Hematopoietic multipotent progenitor cell treated with erythropoietin and hydrocortisone succinate and interleukin-3 and kit ligand, for 17 days (in vitro differentiated cells): ENCODE measurements at regions not wholly inside any gene's neighbourhood (a gene's known extent, or its start where the extent isn't known, plus 50 kb on each side); places are given as distances from the start of the nearest gene placed in this dataset.

Source experiments
- DNase-seq: peaks from one replicate; pipeline ENCODE4 v3.0.0-alpha.2; 2015; ENCODE audit warnings: low spot score

DNA sequence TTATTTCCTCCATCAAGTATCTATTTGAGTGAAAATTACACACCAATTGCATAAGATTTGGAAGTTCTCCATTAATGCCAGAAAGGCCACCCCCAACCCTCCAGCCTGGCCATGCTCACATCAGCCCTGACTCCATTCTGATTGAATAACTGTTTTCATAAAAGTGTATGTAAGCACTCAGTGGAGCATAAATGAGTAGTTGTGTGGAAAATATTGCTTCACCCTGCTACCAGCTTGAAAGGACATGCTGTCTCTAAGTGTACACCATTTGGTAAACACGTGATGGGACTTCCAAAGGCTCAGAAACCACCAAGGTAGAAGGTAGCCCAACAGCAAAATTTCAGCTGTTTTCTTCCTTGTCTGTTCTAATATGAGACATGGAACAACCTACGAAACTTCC is 393.8 kb downstream of the ZNF385D start:
- DNase-seq = no peak

DNA sequence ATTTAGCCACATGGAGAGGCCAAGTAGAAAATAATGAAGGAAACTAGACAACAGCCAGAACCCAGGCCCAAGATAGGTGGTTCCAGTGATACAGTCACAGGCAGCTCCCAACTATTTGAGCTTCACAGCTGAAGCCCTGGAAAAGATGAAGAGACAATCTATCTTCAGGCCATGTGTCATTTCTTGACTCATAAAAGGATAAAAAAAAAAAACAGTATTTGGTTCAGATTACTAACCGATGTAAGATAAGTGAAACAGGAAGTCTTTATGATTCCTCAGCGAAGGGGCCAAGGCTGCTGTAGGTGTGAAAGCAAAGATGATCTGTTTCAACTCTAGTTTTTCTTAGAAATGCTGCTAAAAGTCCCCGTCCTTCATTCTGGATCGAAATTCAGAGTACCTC is 394.6 kb downstream of the ZNF385D start:
- no peak for DNase-seq

DNA sequence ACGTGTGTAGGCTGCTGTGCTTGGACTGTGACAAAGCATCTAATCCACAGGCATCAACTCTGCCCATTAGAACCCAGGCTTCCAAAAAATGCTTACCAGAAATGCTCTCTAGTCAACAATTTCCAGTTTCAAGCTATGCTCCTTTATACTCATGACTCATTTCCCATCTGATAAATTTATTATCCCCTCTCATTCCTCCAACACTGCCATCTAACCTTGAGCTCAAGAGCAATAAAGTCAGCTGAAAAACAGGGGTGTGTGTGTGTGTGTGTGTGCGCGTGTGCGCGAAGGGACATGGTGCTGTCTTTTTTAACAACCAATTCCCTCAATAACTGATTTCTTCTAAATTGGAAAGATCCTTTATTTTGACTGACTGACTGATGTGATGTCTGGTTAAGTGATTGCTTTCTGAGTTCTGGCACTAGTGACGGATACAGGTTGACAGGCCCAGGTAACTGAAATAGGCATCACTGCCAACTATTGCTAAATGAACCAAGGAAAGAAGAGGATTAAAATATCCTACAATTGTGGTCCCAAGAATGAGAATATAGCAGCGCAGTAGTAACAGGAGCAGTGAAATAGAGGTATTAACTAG is 405.5 kb downstream of the ZNF385D start:
- DNase-seq = no peak

DNA sequence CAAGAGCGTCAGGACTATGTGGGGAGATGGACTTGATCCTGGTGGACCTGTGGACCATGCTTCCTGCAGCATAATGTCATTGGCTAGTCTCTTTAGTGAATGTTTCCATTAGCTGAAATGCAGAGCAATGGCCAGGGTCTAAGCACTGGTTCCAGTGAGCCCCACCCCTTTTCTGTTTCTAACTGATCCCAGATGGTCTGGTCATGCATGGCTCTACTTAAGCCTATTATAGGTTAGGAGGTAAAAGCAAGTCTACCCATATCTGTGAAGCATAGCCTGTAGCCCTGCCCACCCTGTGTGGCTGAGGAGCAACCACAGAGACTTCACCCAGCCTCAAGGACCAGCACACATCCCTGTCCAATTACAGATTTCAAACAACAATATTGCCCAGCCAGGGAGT is 419.2 kb downstream of the ZNF385D start:
- no peak for DNase-seq

DNA sequence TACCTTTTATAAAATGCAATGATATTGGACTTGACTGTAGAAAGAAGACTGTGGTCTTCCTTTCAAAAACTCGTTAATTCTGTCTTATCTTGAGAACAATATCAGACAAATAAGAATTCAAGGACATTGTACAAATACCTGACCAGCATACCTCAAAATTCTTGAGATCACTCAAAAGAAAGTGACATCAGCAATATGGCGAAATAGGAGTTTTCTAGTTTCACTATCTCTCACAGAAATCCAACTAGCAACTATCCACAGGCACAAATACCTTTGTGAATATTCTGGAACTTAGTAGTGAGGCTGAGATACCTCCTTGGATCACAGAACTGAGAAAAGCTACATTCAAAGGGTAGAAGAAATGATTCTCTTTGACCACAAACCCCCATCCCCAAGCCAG is 419.7 kb downstream of the ZNF385D start:
- DNase-seq = no peak

DNA sequence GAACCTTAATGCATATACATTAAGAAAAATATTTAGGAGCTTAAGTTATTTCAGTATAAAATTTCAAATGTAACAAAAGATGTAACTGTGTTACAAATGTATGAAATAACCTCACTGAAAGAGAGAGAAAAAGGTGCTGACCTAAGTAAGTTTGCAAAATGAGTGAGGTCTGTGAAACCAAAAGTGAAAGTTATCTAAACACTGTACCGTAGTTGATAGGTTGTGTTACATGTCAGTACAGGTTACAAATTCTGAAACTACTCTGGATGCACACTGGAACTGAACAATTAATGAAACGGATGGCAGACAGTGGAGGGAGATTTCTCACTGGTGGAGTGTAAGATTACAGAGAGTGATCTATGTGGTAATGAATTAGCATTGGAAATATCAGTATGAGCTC is 420.7 kb downstream of the ZNF385D start:
- DNase-seq = no peak

DNA sequence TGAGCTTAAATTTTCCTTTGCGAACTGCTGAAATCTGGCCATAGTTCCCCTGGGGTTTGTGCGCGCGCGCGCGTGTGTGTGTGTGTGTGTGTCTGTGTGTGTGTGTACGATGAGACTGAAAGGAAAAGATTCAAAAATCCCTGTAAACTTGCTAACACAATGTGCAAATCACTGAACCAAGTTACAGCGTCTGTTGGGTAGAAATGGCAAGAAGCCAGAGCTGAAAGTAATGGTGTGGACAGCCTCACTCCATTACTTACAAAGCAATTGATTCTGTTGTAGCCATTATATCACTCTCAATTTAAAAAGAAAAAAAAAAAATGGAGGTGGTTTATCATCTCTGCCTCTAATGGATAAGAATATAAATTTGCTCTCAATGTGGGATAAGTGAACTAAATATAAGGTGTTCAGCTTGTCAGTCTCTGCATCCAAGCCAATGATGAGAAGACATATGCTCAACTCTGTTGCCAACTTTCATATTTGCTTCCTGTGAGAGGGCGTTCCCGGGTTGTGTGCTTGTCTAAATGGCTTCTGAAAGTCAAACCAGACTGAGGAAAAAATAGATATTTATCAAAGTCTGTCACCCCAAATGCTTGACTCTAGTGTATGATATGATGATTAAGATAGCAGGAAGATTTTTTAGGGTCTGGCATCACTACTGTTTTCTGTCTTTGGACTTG is 422.2 kb downstream of the ZNF385D start:
- no peak for DNase-seq

DNA sequence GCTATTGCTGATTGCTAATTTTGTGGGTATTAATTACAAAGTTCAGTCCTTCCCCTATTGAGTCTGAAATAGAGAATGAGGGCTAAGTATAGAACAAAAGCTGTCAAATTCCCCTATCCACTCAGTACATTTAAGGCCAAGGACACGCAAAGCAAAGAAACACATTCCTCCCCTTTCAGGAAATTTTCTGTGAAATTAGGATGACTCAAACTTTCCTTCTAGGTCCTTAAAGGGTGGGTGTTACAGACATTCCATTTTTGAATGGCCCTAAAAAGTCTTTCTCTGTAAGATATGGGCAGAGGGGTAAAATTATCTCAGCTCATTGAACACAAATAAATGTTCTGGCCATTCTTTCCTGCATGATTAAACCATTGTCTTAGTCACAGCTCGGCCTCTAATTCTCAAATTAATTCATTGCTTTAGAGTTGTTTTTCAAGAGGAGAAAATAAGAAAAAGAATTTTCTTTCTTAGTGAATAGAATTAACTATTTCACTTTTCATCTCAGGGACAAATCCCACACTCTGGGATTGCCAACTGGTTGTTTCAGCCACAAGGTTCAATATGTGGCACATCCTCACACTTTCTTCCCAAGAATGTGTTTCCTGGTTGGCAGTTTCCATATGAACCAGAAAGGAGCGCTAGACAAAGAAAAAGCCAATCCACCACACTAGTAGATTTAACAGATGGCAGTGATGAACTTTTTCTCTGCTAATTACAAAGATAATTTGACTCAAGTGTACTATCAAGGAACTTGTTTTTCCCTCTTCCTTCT is 424.1 kb downstream of the ZNF385D start:
- no peak for DNase-seq

DNA sequence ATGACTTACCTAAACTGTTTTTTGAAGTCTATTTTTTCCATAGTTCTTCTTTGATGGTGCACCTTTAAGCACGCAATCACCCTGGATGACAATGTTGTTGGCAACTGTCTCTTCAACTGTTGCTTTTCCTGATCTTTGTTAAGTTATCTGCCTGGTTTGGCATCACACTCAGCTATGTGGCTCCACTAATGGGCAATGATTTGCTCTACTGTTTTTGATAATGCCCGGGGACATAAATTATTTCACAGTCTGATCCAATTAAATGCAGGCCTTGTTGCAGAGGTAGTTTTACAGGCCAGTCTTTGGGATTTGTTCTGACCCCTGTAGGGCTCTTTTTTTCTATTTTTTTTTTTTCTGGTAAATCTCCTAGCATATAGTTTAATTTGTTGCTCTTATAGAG is 436.3 kb downstream of the ZNF385D start:
- no peak for DNase-seq

DNA sequence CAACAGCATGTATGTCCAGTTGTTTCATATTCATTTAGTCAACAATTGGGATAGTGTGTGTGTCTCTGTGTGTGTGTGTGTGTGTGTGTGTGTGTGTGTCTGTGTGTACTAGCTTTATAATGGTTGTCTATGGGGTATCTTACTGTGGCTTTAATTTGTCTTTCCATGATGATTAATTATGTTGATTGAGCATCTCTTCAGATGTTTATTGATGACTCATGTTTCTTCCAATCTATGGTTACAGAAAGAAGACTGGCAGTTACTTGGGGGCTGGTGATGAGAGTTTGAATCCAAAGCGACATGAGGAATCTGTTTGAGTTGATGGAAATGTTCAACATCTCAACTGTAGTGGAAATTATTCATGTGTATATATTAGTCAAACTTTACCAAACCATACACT is 440.1 kb downstream of the ZNF385D start:
- no peak for DNase-seq

DNA sequence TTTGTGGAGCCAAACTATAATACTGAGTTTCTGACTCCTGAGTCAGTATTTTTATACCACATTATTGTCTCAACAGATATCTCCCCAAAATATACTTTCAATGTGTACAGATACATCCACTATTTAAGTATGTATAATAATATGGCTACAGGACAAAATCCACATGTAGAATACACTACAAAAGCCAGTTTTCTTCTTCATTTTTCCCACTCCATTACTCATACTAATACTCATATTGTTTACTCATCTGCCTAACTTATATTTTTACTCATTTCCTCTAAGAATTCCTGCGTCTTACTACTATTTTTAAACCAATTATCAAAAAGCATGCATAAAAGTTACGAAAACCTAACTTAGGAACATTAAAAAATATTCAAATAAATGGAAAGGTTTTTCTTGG is 440.8 kb downstream of the ZNF385D start:
- no peak for DNase-seq

DNA sequence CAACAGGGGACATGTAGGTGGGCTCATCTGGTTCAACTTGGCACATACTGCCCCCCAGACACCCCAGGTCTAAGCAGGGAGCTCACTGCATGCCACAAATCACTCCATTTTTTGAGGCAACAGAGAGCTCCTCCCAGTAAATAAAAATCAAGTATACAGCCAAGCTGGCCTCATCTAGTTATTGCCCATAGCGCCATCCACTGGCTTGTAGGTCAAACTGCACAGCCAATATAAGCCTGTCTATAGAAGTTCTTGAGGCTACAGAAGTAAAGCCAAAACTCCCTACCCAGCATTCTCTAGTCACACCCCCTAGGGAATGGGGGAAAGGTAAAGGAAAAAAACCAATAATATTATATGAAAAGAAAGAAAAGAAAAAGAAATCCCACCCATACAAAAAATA is 453.7 kb downstream of the ZNF385D start:
- no peak for DNase-seq

DNA sequence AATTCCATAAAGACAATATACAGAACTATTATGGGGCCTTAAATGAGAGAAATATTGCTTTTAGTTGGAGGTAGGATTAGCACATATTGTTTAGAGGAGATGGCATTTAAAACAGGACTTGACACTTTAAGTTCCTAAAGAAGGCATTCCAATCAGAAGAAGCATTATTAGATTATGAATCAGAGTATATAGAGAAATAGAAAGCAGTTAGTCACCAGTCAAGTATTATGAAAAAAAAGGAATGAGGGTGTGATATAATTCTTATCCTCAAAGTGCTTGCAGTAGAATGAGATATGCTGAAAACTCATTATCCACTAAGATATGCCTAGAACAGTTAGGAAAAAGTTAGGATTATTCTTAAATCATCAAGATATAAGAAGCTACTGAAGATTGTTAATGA is 456.2 kb downstream of the ZNF385D start:
- DNase-seq = no peak

DNA sequence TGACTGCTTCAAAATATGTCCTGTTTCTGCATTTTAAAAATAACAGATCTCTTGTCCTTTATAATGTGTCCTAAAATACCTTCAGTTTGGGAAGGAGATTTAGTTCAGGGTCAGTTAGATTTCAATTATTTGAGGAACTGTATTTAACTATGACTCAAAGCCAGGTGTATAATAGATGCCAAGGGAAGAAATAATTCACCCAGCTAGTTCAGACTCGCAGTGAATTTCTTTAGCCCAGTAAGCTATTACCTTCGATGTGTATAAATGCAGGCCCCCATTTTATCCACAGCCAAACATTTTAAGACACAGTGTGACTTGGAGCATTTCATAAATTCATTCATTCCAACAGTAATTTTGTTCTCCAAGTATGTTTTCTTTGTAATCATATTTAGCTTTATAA is 458.0 kb downstream of the ZNF385D start:
- no peak for DNase-seq

DNA sequence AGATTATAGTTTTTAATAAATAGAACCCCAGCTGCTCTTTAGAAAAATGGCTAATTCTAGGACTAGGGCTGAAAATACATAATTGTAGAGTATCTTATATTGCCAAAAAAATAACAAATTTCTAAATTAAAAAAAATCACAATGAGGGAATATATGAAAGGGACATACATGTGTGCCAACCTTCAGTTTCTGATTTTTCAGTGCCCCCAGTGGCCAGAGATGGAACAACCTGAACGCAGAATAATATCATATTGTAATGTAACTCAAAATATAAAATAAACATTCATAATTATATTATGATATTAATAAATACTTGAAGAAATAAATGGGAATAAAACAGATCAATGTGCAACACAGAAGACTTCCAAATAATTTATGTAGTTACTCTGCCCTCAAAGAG is 460.5 kb downstream of the ZNF385D start:
- DNase-seq = no peak

DNA sequence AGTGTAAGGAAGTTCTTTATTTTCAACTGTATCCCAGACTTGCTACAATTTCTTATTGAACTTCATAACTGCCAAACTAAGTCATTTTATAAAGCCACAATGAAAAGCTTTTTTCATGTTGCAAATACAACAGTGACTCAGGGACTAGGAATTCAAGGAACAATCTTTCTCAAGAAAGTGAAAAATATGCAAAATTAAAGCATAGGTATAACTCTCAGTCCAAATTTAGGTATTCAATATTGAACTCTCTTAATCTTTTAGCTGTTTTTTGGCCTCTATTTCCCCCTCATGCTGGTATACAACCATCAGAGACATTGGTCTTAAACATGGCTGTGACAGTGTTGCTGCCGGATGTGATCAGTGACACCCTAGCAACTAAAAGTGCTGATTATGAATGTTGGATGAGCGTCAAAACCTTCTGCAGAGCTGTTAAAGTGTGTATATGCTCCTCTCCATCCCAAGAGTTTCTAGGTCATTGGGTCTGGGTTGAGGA is 476.9 kb downstream of the ZNF385D start:
- no peak for DNase-seq

DNA sequence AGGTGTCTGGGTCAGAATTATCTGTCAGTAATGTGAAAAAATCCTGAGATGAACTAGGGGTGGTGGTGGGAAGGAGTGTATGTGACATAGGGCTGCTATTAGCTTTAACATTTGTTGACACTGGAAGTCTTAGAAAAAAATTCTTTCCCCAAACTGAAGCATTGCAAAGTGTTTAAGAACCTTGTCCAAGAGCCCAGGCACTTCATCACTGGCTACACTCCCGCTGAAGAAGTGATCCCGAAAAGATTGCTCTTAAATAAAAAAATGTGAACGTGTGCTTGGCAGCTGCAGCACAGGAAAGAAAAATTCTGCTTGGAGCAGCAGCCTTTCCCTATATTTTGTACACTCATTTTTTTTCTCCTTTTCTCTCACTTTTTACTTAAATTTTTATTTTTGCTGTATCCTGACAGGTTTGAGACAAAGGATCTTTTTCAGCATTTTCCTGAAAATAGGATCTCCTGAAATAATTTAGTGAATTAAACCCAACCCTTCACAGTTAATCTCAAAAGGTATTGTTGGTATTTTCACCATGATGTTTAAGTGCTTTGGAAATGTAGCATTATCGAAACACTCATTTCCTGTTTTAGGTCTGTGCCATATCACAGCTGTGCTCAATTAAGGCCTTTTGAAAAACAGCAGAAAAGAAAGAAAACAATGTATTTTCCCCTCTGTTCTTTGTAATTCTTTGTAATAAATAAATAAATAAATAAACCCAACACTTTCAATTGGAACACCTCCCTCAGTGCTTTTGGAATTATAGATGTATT is 477.6 kb downstream of the ZNF385D start:
- no peak for DNase-seq

DNA sequence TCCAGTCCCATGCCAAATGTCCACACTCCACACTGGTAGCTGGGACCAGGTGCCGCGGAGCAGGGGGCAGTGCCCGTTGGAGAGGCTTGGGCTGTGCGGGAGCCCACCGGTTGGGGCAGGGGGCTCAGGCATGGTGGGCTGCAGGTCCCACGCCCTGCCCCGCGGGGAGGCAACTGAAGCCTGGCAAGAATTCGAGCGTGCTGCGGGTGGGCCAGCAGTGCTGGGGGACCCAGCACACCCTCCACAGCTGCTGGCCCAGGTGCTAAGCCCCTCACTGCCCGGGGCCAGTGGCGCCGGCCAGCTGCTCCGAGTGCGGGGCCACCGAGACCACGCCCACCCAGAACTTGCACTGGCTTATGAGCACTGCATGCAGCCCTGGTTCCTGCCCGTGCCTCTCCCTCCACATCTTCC is 479.4 kb downstream of the ZNF385D start:
- DNase-seq = no peak

DNA sequence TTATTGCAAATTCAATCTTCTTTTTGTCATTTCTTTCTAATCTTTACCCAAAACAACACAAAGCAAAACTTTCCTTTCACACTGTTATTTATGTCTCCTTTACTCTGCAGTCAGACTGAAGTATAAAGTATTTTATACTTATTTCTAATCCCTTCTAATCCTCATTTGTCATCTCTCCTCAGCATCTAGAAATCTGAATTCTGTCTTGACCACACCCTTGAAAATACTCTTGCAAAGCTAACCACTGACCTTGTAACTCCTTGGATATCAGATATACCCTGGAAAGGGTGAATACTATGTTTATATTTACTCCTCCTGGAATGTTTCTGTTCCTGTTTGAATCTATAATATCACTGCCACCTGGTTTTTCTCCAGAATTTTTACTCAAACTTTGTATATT is 481.1 kb downstream of the ZNF385D start:
- DNase-seq = no peak

DNA sequence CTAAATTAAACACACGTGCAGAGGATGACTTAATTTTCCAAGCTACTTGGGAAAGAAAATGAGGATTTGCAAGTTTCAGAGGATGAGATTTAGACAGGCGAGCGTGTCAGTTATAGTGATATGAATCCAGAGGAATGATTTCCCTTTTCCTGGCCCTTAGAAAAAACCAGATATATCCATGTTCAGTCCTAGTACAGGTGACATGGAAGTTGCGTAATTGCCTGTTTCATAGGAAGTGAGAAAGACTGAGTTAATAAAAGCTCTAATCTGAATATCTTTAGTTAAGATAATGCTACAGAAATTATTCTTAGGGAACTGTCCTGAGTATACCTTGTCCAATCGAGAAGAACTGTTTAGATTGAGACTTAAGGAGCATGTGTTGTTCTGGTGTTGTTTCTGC is 490.5 kb downstream of the ZNF385D start:
- DNase-seq = no peak

DNA sequence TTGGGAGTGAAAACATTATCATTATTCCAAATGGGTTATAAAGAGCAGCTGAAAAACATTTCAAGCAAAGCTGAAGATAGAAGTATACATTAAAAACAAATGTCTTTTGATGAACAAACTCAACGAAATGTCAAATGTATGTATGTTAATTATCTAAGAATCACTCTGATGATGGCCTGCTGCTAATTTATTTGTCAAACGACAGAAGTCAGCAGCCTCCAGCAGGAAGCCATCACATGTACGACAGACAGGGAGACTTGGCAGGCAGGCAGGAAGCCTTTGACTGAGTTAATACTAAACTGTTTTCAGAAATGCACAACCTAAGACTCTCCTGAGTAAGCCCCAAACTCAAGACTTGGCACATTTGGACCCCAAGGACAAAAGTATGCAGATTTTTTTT is 491.1 kb downstream of the ZNF385D start:
- DNase-seq = no peak

DNA sequence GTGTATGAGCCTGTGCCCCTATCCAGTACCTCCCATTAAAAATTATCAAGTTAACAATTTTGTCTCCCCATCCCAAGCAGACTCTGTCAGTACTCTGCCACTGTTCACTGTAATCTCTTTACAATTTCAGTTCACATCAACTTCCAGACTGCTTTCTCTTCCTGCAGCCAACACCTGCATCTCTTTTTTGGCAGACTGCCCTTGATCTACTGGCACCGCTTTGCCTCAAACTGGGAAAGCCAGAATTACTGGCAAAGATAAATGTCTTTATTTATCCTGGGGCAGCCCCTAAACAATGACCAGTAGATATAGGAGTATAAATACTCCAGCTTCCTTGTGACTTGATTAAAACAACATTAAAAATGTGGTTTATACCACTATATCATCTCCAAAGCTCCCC is 494.1 kb downstream of the ZNF385D start:
- DNase-seq = no peak

DNA sequence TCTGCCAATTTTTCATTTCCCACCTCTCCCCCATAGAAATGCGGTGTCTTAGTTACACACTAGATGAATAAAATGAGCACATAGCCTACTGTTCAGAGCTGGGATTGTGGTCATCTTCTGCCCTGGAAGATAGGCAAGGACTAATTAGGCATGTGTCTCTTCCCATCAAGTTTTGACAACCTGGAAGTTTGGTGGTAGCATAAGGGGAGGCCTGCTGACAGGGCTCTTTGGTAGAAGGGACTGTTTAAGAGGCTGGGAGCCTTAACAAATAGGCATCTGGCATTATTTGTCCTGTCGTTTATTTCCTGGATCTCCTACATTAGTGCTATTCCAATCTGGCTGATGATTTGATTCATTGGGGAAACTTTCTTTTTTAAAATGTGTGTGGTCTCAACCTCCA is 512.3 kb downstream of the ZNF385D start:
- no peak for DNase-seq
